GM23338 (cell line): ENCODE measurements at regions not wholly inside any gene's neighbourhood (a gene's known extent, or its start where the extent isn't known, plus 50 kb on each side); places are given as distances from the start of the nearest gene placed in this dataset.

Experiments used
- ATAC-seq: fragments of 200-7000 bp; cut with Tn5 transposase; 3 replicates; pipeline ENCODE4 v1.9.1; 2020
- DNase-seq: peaks from one replicate; pipeline ENCODE4 v3.0.0-alpha.2; 2015; ENCODE audit warnings: low spot score
- H2AFZ ChIP-seq: fragments of 200-600 bp; sonication (generic); 2 replicates; pipeline ENCODE4 v1.8.0; 2016; ENCODE audit warnings: antibody characterized with exemption, mild to moderate bottlenecking, moderate library complexity
- H3F3A ChIP-seq: fragments of 200-600 bp; sonication (generic); replicated peaks from 2 replicates; pipeline ENCODE4 v1.8.0; 2017; ENCODE audit warnings: antibody characterized with exemption, mixed run types, low read depth
- H3K27ac ChIP-seq: fragments of 200-600 bp; sonication (generic); 2 replicates; pipeline ENCODE4 v1.6.1; 2016; ENCODE audit warnings: low read depth
- H3K27me3 ChIP-seq: fragments of 200-600 bp; sonication (generic); 2 replicates; pipeline ENCODE4 v1.8.0; 2016; ENCODE audit warnings: mild to moderate bottlenecking, mixed run types, moderate library complexity; ENCODE audit not compliant: insufficient read depth
- H3K36me3 ChIP-seq: fragments of 200-600 bp; sonication (generic); 2 replicates; pipeline ENCODE4 v1.8.0; 2016; ENCODE audit warnings: mild to moderate bottlenecking; ENCODE audit not compliant: insufficient read depth
- H3K4me1 ChIP-seq: fragments of 200-600 bp; sonication (generic); 2 replicates; pipeline ENCODE4 v1.8.0; 2016; ENCODE audit warnings: mild to moderate bottlenecking, moderate library complexity; ENCODE audit not compliant: insufficient read depth
- H3K4me2 ChIP-seq: fragments of 200-600 bp; sonication (generic); 2 replicates; pipeline ENCODE4 v1.7.1; 2017; ENCODE audit warnings: mixed run types
- H3K4me3 ChIP-seq: fragments of 200-600 bp; sonication (generic); 2 replicates; pipeline ENCODE4 v1.6.1; 2016; ENCODE audit warnings: mixed run types
- H3K79me2 ChIP-seq: fragments of 200-600 bp; sonication (generic); replicated peaks from 2 replicates; pipeline ENCODE4 v1.8.0; 2017; ENCODE audit warnings: mild to moderate bottlenecking; ENCODE audit not compliant: insufficient read depth
- H3K9me2 ChIP-seq: fragments of 200-600 bp; sonication (generic); 2 replicates; pipeline ENCODE4 v1.8.0; 2017; ENCODE audit not compliant: insufficient read depth
- H4K20me1 ChIP-seq: fragments of 200-600 bp; sonication (generic); replicated peaks from 2 replicates; pipeline ENCODE4 v1.8.0; 2017; ENCODE audit warnings: mild to moderate bottlenecking; ENCODE audit not compliant: insufficient read depth
- H3K27ac Mint-ChIP-seq: 2 replicates; pipeline ENCODE4 v1.8.0; 2020; ENCODE audit warnings: inconsistent platforms, mild to moderate bottlenecking, moderate library complexity, mixed read lengths
- H3K27me3 Mint-ChIP-seq: 3 replicates; pipeline ENCODE4 v1.8.0; 2022; ENCODE audit warnings: low read depth, mild to moderate bottlenecking, moderate library complexity, mixed read lengths, inconsistent platforms; ENCODE audit not compliant: insufficient read depth, poor library complexity
- H3K36me3 Mint-ChIP-seq: 3 replicates; pipeline ENCODE4 v1.8.0; 2021; ENCODE audit warnings: low read depth, mild to moderate bottlenecking, inconsistent platforms, moderate library complexity, mixed read lengths
- H3K4me1 Mint-ChIP-seq: 3 replicates; pipeline ENCODE4 v1.8.0; 2020; ENCODE audit warnings: mild to moderate bottlenecking, inconsistent platforms, mixed read lengths
- H3K4me3 Mint-ChIP-seq: 3 replicates; pipeline ENCODE4 v1.8.0; 2021; ENCODE audit warnings: moderate library complexity, mild to moderate bottlenecking, inconsistent platforms, mixed read lengths
- H3K9me3 Mint-ChIP-seq: 3 replicates; pipeline ENCODE4 v1.8.0; 2020; ENCODE audit warnings: moderate library complexity, mild to moderate bottlenecking, inconsistent platforms, mixed read lengths
- CREB1 ChIP-seq: fragments of 250-450 bp; sonication (Bioruptor Pico); IDR thresholded peaks from 2 replicates; pipeline ENCODE4 v1.5.0; 2020; ENCODE audit warnings: low read depth, mild to moderate bottlenecking, moderate library complexity
- CTCF ChIP-seq, 2 experiments: fragments of 200-600 bp in 1 of 2; sonication (generic) in 1 of 2; conservative IDR thresholded peaks; 2 replicates each; pipeline versions ENCODE4 v1.5.1 to v1.6.1; 2016 to 2017; ENCODE audit warnings: antibody characterized with exemption in 2 of 2, low read depth in 2 of 2, mild to moderate bottlenecking in 2 of 2, moderate library complexity in 1 of 2
- ETS1 ChIP-seq: IDR thresholded peaks from 2 replicates; pipeline ENCODE4 v1.6.1; 2016; ENCODE audit warnings: antibody characterized with exemption
- EZH2 ChIP-seq: fragments of 200-600 bp; sonication (generic); IDR thresholded peaks from one replicate; pipeline ENCODE4 v1.8.0; 2017; ENCODE audit warnings: antibody characterized with exemption, mild to moderate bottlenecking, low read depth; ENCODE audit not compliant: unreplicated experiment
- EZH2phosphoT487 ChIP-seq: fragments of 200-600 bp; sonication (generic); IDR thresholded peaks from one replicate; pipeline ENCODE4 v1.8.1; 2018; ENCODE audit warnings: antibody characterized with exemption; ENCODE audit not compliant: unreplicated experiment
- JUNB ChIP-seq: IDR thresholded peaks from one replicate; pipeline ENCODE4 v1.6.1; 2016; ENCODE audit warnings: antibody characterized with exemption; ENCODE audit not compliant: unreplicated experiment
- NANOG ChIP-seq: IDR thresholded peaks from 2 replicates; pipeline ENCODE4 v1.6.1; 2016; ENCODE audit warnings: antibody characterized with exemption, borderline replicate concordance
- REST ChIP-seq: IDR thresholded peaks from one replicate; pipeline ENCODE4 v1.6.1; 2018; ENCODE audit warnings: antibody characterized with exemption; ENCODE audit not compliant: unreplicated experiment
- STAT1 ChIP-seq: IDR thresholded peaks from one replicate; pipeline ENCODE4 v1.6.1; 2016; ENCODE audit warnings: antibody characterized with exemption; ENCODE audit not compliant: unreplicated experiment
- ZNF114 ChIP-seq: fragments of 250-450 bp; sonication (Bioruptor Pico); IDR thresholded peaks from 2 replicates; pipeline ENCODE4 v1.5.0; 2020; ENCODE audit warnings: mild to moderate bottlenecking, moderate library complexity
- ZNF331 ChIP-seq: fragments of 250-450 bp; sonication (Bioruptor Pico); IDR thresholded peaks from 2 replicates; pipeline ENCODE4 v1.5.0; 2020; ENCODE audit warnings: low read depth, mild to moderate bottlenecking, moderate library complexity
- ZNF462 ChIP-seq: fragments of 250-450 bp; sonication (Bioruptor Pico); IDR thresholded peaks from 2 replicates; pipeline ENCODE4 v1.5.0; 2020; ENCODE audit warnings: mild to moderate bottlenecking, moderate library complexity

- ATAC-seq: no peak
- Histone ChIP-seq H3K4me3 (no peak overlapping the region), H2AFZ (no peak overlapping the region; the same call in 1 of the 2 replicates), H3F3A (no peaks in the 10 kb centered on the region; the same call in 1 of the 2 replicates), H3K36me3 (no peaks in the 10 kb centered on the region), H3K4me1 (peaks cover 59% of the 10 kb centered on the region), H3K9me2 (no peaks in the 10 kb centered on the region), H4K20me1 (no peaks in the 10 kb centered on the region), H3K27ac (no peak overlapping the region), H3K4me2 (no peak overlapping the region; the same call in 1 of the 2 replicates), H3K79me2 (no peaks in the 10 kb centered on the region), H3K27me3 (no peaks in the 10 kb centered on the region)
- no peak for DNase-seq
- Mint-ChIP-seq H3K36me3 (no peaks in the 10 kb centered on the region), H3K9me3 (no peaks in the 10 kb centered on the region), H3K27me3 (peaks cover 8% of the 10 kb centered on the region), H3K4me1 (peaks cover 62% of the 10 kb centered on the region), H3K4me3 (no peak overlapping the region), H3K27ac (peak overlapping the region; percentile 60; the same call in 1 of the 2 replicates)
- no peak for TF ChIP-seq ZNF331 (CRISPR knock-in tag)
- TF ChIP-seq EZH2: no peak
- TF ChIP-seq EZH2phosphoT487: no peak
- TF ChIP-seq CTCF (conservative IDR thresholded peaks at IDR 0.05; ENCODE audit: low read depth in 2 of 2): no peak
- no peak for TF ChIP-seq NANOG
- TF ChIP-seq REST: no peak
- no peak for TF ChIP-seq STAT1
- no peak for TF ChIP-seq CREB1 (CRISPR knock-in tag)
- TF ChIP-seq ZNF462: no peak
- TF ChIP-seq JUNB: no peak
- TF ChIP-seq ETS1: no peak
- no peak for TF ChIP-seq ZNF114
Observed at GRCh38 chr20:17869295-17869994, 99.1 kb downstream of the SNX5 start.
